Parathyroid adenoma (tissue), 2 donors: ENCODE measurements at regions not wholly inside any gene's neighbourhood (a gene's known extent, or its start where the extent isn't known, plus 50 kb on each side); places are given as distances from the start of the nearest gene placed in this dataset.

Experiments used
- H2AFZ ChIP-seq: fragments of 300-600 bp; sonication (generic); one replicate; pipeline ENCODE4 v1.7.0; 2017; ENCODE audit warnings: antibody characterized with exemption, mild to moderate bottlenecking
- H3K27ac ChIP-seq: fragments of 300-600 bp; sonication (generic); one replicate; pipeline ENCODE4 v1.7.0; 2017
- H3K27me3 ChIP-seq: fragments of 300-600 bp; sonication (generic); one replicate; pipeline ENCODE4 v1.7.0; 2017; ENCODE audit warnings: low read length; ENCODE audit not compliant: control insufficient read depth, insufficient read depth
- H3K36me3 ChIP-seq: fragments of 300-600 bp; sonication (generic); one replicate; pipeline ENCODE4 v1.7.0; 2017; ENCODE audit warnings: low read length; ENCODE audit not compliant: control insufficient read depth, insufficient read depth
- H3K4me1 ChIP-seq: fragments of 300-600 bp; sonication (generic); one replicate; pipeline ENCODE4 v1.7.0; 2017; ENCODE audit warnings: control low read depth
- H3K4me2 ChIP-seq: fragments of 300-600 bp; sonication (generic); one replicate; pipeline ENCODE4 v1.7.0; 2017; ENCODE audit warnings: low read length
- H3K4me3 ChIP-seq: fragments of 300-600 bp; sonication (generic); one replicate; pipeline ENCODE4 v1.7.0; 2017; ENCODE audit warnings: low read depth, low read length
- H3K79me2 ChIP-seq: fragments of 300-600 bp; sonication (generic); one replicate; pipeline ENCODE4 v1.7.0; 2017; ENCODE audit warnings: control low read depth
- H3K9ac ChIP-seq: fragments of 300-600 bp; sonication (generic); one replicate; pipeline ENCODE4 v1.7.0; 2017; ENCODE audit warnings: mild to moderate bottlenecking
- H3K9me3 ChIP-seq: fragments of 300-600 bp; sonication (generic); one replicate; pipeline ENCODE4 v1.7.0; 2017; ENCODE audit warnings: low read length; ENCODE audit not compliant: control insufficient read depth
- CTCF ChIP-seq: fragments of 300-600 bp; sonication (generic); IDR thresholded peaks from one replicate; pipeline ENCODE4 v1.7.0; 2017; ENCODE audit warnings: antibody characterized with exemption, mild to moderate bottlenecking
- donor health status: primary hyperparathyroidism.

- H3K4me3 ChIP-seq = no peak overlapping the region
- no peak overlapping the region for H2AFZ ChIP-seq
- no peaks in the 10 kb centered on the region for H3K36me3 ChIP-seq
- H3K9ac ChIP-seq = no peak overlapping the region
- H3K27ac ChIP-seq = no peak overlapping the region
- no peaks in the 10 kb centered on the region for H3K27me3 ChIP-seq
- no peak overlapping the region for H3K4me2 ChIP-seq
- H3K4me1 ChIP-seq = no peaks in the 10 kb centered on the region
- no peak for TF ChIP-seq CTCF
- no peaks in the 10 kb centered on the region for H3K9me3 ChIP-seq
- H3K79me2 ChIP-seq = no peaks in the 10 kb centered on the region
Measured at GRCh38 chr14:101231828-101232227, 328.3 kb upstream of the RTL1 start.

- Histone ChIP-seq H3K79me2 (no peaks in the 10 kb centered on the region), H2AFZ (no peak overlapping the region), H3K9ac (no peak overlapping the region), H3K4me3 (no peak overlapping the region), H3K9me3 (no peaks in the 10 kb centered on the region), H3K4me2 (no peak overlapping the region), H3K4me1 (no peaks in the 10 kb centered on the region), H3K27ac (no peak overlapping the region), H3K36me3 (no peaks in the 10 kb centered on the region), H3K27me3 (no peaks in the 10 kb centered on the region)
- TF ChIP-seq CTCF = no peak
Measured at GRCh38 chr14:101232340-101233020, 328.8 kb upstream of the DIO3 start.

- Histone ChIP-seq H3K9me3 (no peaks in the 10 kb centered on the region), H3K4me1 (no peaks in the 10 kb centered on the region), H3K27me3 (no peaks in the 10 kb centered on the region), H2AFZ (no peak overlapping the region), H3K27ac (no peak overlapping the region), H3K79me2 (no peaks in the 10 kb centered on the region), H3K4me3 (no peak overlapping the region), H3K9ac (no peak overlapping the region), H3K4me2 (no peak overlapping the region), H3K36me3 (no peaks in the 10 kb centered on the region)
- no peak for TF ChIP-seq CTCF
Measured at GRCh38 chr14:101233021-101233366, 328.3 kb upstream of the DIO3 start.

GRCh38 chr14:101233391-101233790 is 327.9 kb upstream of the DIO3 start:
- H3K9me3 ChIP-seq = no peaks in the 10 kb centered on the region
- no peak overlapping the region for H3K4me3 ChIP-seq
- no peak overlapping the region for H3K4me2 ChIP-seq
- H3K36me3 ChIP-seq = no peaks in the 10 kb centered on the region
- H3K9ac ChIP-seq = no peak overlapping the region
- H3K27ac ChIP-seq = no peak overlapping the region
- TF ChIP-seq CTCF = no peak
- no peaks in the 10 kb centered on the region for H3K79me2 ChIP-seq
- no peak overlapping the region for H2AFZ ChIP-seq
- no peaks in the 10 kb centered on the region for H3K27me3 ChIP-seq
- no peaks in the 10 kb centered on the region for H3K4me1 ChIP-seq

- TF ChIP-seq CTCF = no peak
- Histone ChIP-seq H3K4me1 (no peaks in the 10 kb centered on the region), H3K36me3 (no peaks in the 10 kb centered on the region), H3K9me3 (no peaks in the 10 kb centered on the region), H3K4me2 (no peak overlapping the region), H3K4me3 (no peak overlapping the region), H3K79me2 (no peaks in the 10 kb centered on the region), H3K27ac (no peak overlapping the region), H3K27me3 (no peaks in the 10 kb centered on the region), H3K9ac (no peak overlapping the region), H2AFZ (no peak overlapping the region)
Measured at GRCh38 chr14:101233808-101234207, 327.5 kb upstream of the DIO3 start.
